HepG2 (cell line): ENCODE measurements at regions not wholly inside any gene's neighbourhood (a gene's known extent, or its start where the extent isn't known, plus 50 kb on each side); places are given as distances from the start of the nearest gene placed in this dataset.

Experiments used
- ATAC-seq: fragments of 200-7000 bp; cut with Tn5 transposase; 3 replicates; pipeline ENCODE4 v1.9.1; 2020; ENCODE audit warnings: mild to moderate bottlenecking, moderate library complexity
- BruUV-seq: library from RNA; stranded (reverse); fragments of 400-500 nt; replicated peaks from 2 replicates; lab custom pipeline; 2021; lab: Mats Ljungman, UMichigan
- CTCF ChIA-PET: fragments of 300-600 bp; formaldehyde crosslinking; extraction: SDS; loops from one replicate; lab custom pipeline; 2021; ENCODE audit warnings: low total read pairs, inconsistent platforms, low intra/inter-chr PET ratio; lab: Yijun Ruan, JAX
- POLR2A ChIA-PET: fragments of 350-600 bp; sonication (Branson Sonifier 250); formaldehyde crosslinking; loops from one replicate; lab custom pipeline; 2020; ENCODE audit warnings: antibody characterized with exemption, inconsistent platforms; lab: Yijun Ruan, JAX
- DNase-seq: peaks from one replicate; pipeline ENCODE4 v3.0.0-alpha.2; 2015; ENCODE audit warnings: low spot score
- FAIRE-seq: peaks from 3 replicates; lab custom pipeline; 2011; peaks lifted over from hg19 to GRCh38; lab: Jason Lieb, UNC
- H2AFZ ChIP-seq: one replicate; pipeline ENCODE4 v1.6.1; 2011; ENCODE audit warnings: low read length, inconsistent platforms
- H3K27ac ChIP-seq: fragments of 300-600 bp; 3 replicates; pipeline ENCODE4 v1.8.0; 2011; ENCODE audit warnings: mixed run types, mild to moderate bottlenecking, mixed read lengths, low read length, inconsistent platforms; ENCODE audit not compliant: insufficient read depth; ENCODE audit errors: extremely low read length
- H3K27me3 ChIP-seq, 2 experiments: fragments of 200-600 bp in 1 of 2; 2 replicates in 1 of 2; 3 replicates in 1 of 2; pipeline versions ENCODE4 v1.6.0 to v1.8.0; 2011; ENCODE audit warnings: low read length in 2 of 2, mild to moderate bottlenecking in 2 of 2, moderate library complexity in 2 of 2, inconsistent platforms in 1 of 2; ENCODE audit not compliant: insufficient read depth in 2 of 2, control insufficient read depth in 1 of 2
- H3K36me3 ChIP-seq, 2 experiments: fragments of 200-600 bp in 1 of 2; replicated peaks in 1 of 2; 2 replicates in 1 of 2; 3 replicates in 1 of 2; pipeline versions ENCODE4 v1.5.1 to v1.8.0; 2011; ENCODE audit warnings: low read length in 2 of 2, inconsistent platforms in 1 of 2; ENCODE audit not compliant: insufficient read depth in 2 of 2, control insufficient read depth in 1 of 2
- H3K4me1 ChIP-seq: 2 replicates; pipeline ENCODE4 v1.5.1; 2012; ENCODE audit warnings: low read length, inconsistent platforms; ENCODE audit not compliant: insufficient read depth
- H3K4me2 ChIP-seq: 2 replicates; pipeline ENCODE4 v1.6.0; 2011; ENCODE audit warnings: low read depth, low read length, inconsistent platforms
- H3K4me3 ChIP-seq, 3 experiments: fragments of 200-600 bp in 1 of 3; sonication (generic), shearing (Covaris generic) in 1 of 3; replicated peaks in 1 of 3; 2 replicates each; pipeline ENCODE4 v1.5.1; 2011 to 2016; ENCODE audit warnings: low read length in 3 of 3, inconsistent platforms in 2 of 3, low read depth in 2 of 3, mild to moderate bottlenecking in 2 of 3, control low read depth in 1 of 3, mixed read lengths in 1 of 3; ENCODE audit not compliant: insufficient read depth in 1 of 3
- H3K79me2 ChIP-seq: one replicate; pipeline ENCODE4 v1.6.1; 2011; ENCODE audit warnings: low read length, inconsistent platforms; ENCODE audit not compliant: insufficient read depth
- H3K9ac ChIP-seq: 2 replicates; pipeline ENCODE4 v1.6.0; 2011; ENCODE audit warnings: mild to moderate bottlenecking, low read depth, low read length, inconsistent platforms; ENCODE audit not compliant: insufficient read depth
- H3K9me3 ChIP-seq: 2 replicates; pipeline ENCODE4 v1.5.1; 2012; ENCODE audit warnings: mild to moderate bottlenecking, low read length
- H4K20me1 ChIP-seq: 2 replicates; pipeline ENCODE4 v1.6.0; 2011; ENCODE audit warnings: inconsistent platforms, mild to moderate bottlenecking, low read length, moderate library complexity; ENCODE audit not compliant: insufficient read depth
- BHLHE40 ChIP-seq: IDR thresholded peaks from 2 replicates; pipeline ENCODE4 v1.6.1; 2011; ENCODE audit warnings: low read length, improper control_type of control experiment
- CREB1 ChIP-seq, 2 experiments: fragments of 450-650 bp in 1 of 2; IDR thresholded peaks; 2 replicates each; pipeline ENCODE4 v1.6.1; 2016 to 2017; ENCODE audit warnings: control low read depth in 1 of 2, mild to moderate bottlenecking in 1 of 2, missing compliant biosample characterization in 1 of 2, missing genetic modification characterization in 1 of 2
- E2F5 ChIP-seq: sonication (generic); formaldehyde crosslinking; conservative IDR thresholded peaks from 2 replicates; pipeline ENCODE4 v1.4.0; 2020; ENCODE audit warnings: missing genetic modification reagents
- ELF3 ChIP-seq: IDR thresholded peaks from 2 replicates; pipeline ENCODE4 v1.6.1; 2016; ENCODE audit warnings: missing genetic modification reagents, missing compliant biosample characterization
- HNF1B ChIP-seq: sonication (generic); formaldehyde crosslinking; IDR thresholded peaks from 2 replicates; pipeline ENCODE4 v1.5.1; 2020; ENCODE audit warnings: mild to moderate bottlenecking, moderate library complexity, missing genetic modification reagents
- HOXA9 ChIP-seq: sonication (generic); formaldehyde crosslinking; IDR thresholded peaks from 2 replicates; pipeline ENCODE4 v1.8.1; 2022; ENCODE audit warnings: missing genetic modification reagents, mild to moderate bottlenecking, moderate library complexity, borderline replicate concordance
- KLF13 ChIP-seq: sonication (generic); formaldehyde crosslinking; IDR thresholded peaks from 2 replicates; pipeline ENCODE4 v1.4.0; 2020; ENCODE audit warnings: mild to moderate bottlenecking, missing genetic modification reagents
- KMT2A ChIP-seq: sonication (generic); formaldehyde crosslinking; IDR thresholded peaks from 2 replicates; pipeline ENCODE4 v1.4.0; 2020; ENCODE audit warnings: missing genetic modification reagents
- LRRFIP1 ChIP-seq: sonication (generic); formaldehyde crosslinking; conservative IDR thresholded peaks from 2 replicates; pipeline ENCODE4 v1.4.0; 2020; ENCODE audit warnings: missing genetic modification reagents
- NONO ChIP-seq, 2 experiments: fragments of 450-650 bp in 1 of 2; sonication (generic) in 1 of 2; formaldehyde crosslinking in 1 of 2; IDR thresholded peaks in 1 of 2; conservative IDR thresholded peaks in 1 of 2; 2 replicates each; pipeline versions ENCODE4 v1.6.1 to v1.8.0; 2017 to 2022; ENCODE audit warnings: mild to moderate bottlenecking in 1 of 2, missing genetic modification reagents in 1 of 2, moderate library complexity in 1 of 2
- RFX3 ChIP-seq: IDR thresholded peaks from 2 replicates; pipeline ENCODE4 v1.6.1; 2016; ENCODE audit warnings: missing biosample characterization, missing genetic modification reagents
- SRF ChIP-seq: IDR thresholded peaks from 2 replicates; pipeline ENCODE4 v1.6.1; 2011; ENCODE audit warnings: mild to moderate bottlenecking, low read depth, low read length, moderate library complexity
- TBL1XR1 ChIP-seq: fragments of 150-350 bp; IDR thresholded peaks from 2 replicates; pipeline ENCODE4 v1.6.1; 2014; ENCODE audit warnings: borderline replicate concordance, low read length; ENCODE audit not compliant: partially characterized antibody
- ZBTB3 ChIP-seq: sonication (generic); formaldehyde crosslinking; IDR thresholded peaks from 2 replicates; pipeline ENCODE4 v1.4.0; 2020; ENCODE audit warnings: low read depth, mild to moderate bottlenecking, moderate library complexity, missing genetic modification reagents, borderline replicate concordance
- ZFP41 ChIP-seq: sonication (generic); formaldehyde crosslinking; IDR thresholded peaks from 2 replicates; pipeline ENCODE4 v1.4.0; 2020; ENCODE audit warnings: mild to moderate bottlenecking, missing genetic modification reagents, borderline replicate concordance
- ZKSCAN5 ChIP-seq: sonication (generic); formaldehyde crosslinking; IDR thresholded peaks from 2 replicates; pipeline ENCODE4 v1.5.1; 2020; ENCODE audit warnings: mild to moderate bottlenecking, missing genetic modification reagents
- ZKSCAN8 ChIP-seq: IDR thresholded peaks from 2 replicates; pipeline ENCODE4 v1.6.1; 2016; ENCODE audit warnings: borderline replicate concordance, missing genetic modification reagents, missing compliant biosample characterization
- ZNF383 ChIP-seq: sonication (generic); formaldehyde crosslinking; IDR thresholded peaks from 2 replicates; pipeline ENCODE4 v1.4.0; 2020; ENCODE audit warnings: missing genetic modification reagents, mild to moderate bottlenecking, borderline replicate concordance
- ZNF569 ChIP-seq: sonication (generic); formaldehyde crosslinking; IDR thresholded peaks from 2 replicates; pipeline ENCODE4 v1.5.0; 2020; ENCODE audit warnings: mild to moderate bottlenecking, missing genetic modification reagents, moderate library complexity, borderline replicate concordance
- ZSCAN9 ChIP-seq: IDR thresholded peaks from 2 replicates; pipeline ENCODE4 v1.6.1; 2016; ENCODE audit warnings: borderline replicate concordance
- WGBS: methylation state at CpG from one replicate; pipeline ENCODE4 v1.1.6; 2017; ENCODE audit warnings: low lambda C conversion rate; 5-methylcytosine and 5-hydroxymethylcytosine counted together
- in situ Hi-C: cut with HindIII; loops from 2 replicates; pipeline ENCODE4 v1.10.0; 2017; ENCODE audit warnings: low pct_unique_long_range_greater_than_20kb; ENCODE audit not compliant: extremely low pct_ligation_motif_present
- intact Hi-C: fragments of 100-400 bp; cut with micrococcal nuclease; formaldehyde crosslinking; loops from one replicate; pipeline ENCODE4 v1.10.0; 2022; ENCODE audit not compliant: unreplicated experiment

GRCh38 chr13:73337532-73337931 is 278.7 kb downstream of the KLF5 start:
- no peak overlapping the region for H2AFZ ChIP-seq
- ChIA-PET POLR2A (no interaction called here), CTCF (no interaction called here)
- no peak overlapping the region for H3K9ac ChIP-seq
- no peaks in the 10 kb centered on the region for H3K36me3 ChIP-seq
- no peaks in the 10 kb centered on the region for H3K9me3 ChIP-seq
- DNase-seq (no peak), ATAC-seq (no peak), FAIRE-seq (no peak)
- WGBS = 58% methylated on average over 2 of the region's 2 CpGs
- TF ChIP-seq ZKSCAN8 (no peak), HOXA9 (no peak), BHLHE40 (no peak), ZKSCAN5 (CRISPR knock-in tag) (no peak), E2F5 (CRISPR knock-in tag) (no peak), LRRFIP1 (CRISPR knock-in tag) (no peak), ZSCAN9 (CRISPR knock-in tag) (no peak), NONO (IDR thresholded peaks at IDR 0.05) (no peak), NONO (CRISPR knock-in tag; conservative IDR thresholded peaks at IDR 0.05) (no peak), HNF1B (no peak), TBL1XR1 (no peak), ZFP41 (CRISPR knock-in tag) (no peak), ELF3 (no peak), ZBTB3 (no peak), RFX3 (CRISPR knock-in tag) (no peak), ZNF569 (CRISPR knock-in tag) (no peak), SRF (no peak), KMT2A (no peak), KLF13 (CRISPR knock-in tag) (no peak), CREB1 (IDR thresholded peaks at IDR 0.05) (no peak), CREB1 (CRISPR knock-in tag; IDR thresholded peaks at IDR 0.05) (no peak), ZNF383 (CRISPR knock-in tag) (no peak)
- peaks cover 8% of the 10 kb centered on the region; the same call in 1 of the 2 replicates for H3K4me1 ChIP-seq
- intact Hi-C loops = no loop called here
- H3K27me3 ChIP-seq = no peaks in the 10 kb centered on the region
- H3K4me2 ChIP-seq = no peak overlapping the region
- no peak overlapping the region for H3K27ac ChIP-seq
- H3K4me3 ChIP-seq = no peak overlapping the region
- no peaks in the 10 kb centered on the region for H4K20me1 ChIP-seq
- no TSS peak for BruUV-seq
- in situ Hi-C loops = no loop called here
- H3K79me2 ChIP-seq = no peaks in the 10 kb centered on the region
